GM13977 (cell line): ENCODE measurements at regions not wholly inside any gene's neighbourhood (a gene's known extent, or its start where the extent isn't known, plus 50 kb on each side); places are given as distances from the start of the nearest gene placed in this dataset.
"Not testable (repeated sequence)": the region's sequence is repeated elsewhere in the genome, so short reads cannot be mapped to it uniquely, and the experiment has no call there.

Experiments used
- DNase-seq: peaks from one replicate; pipeline ENCODE4 v3.0.0; 2012; ENCODE audit warnings: low spot score
- in situ Hi-C: fragments of 300-500 bp; cut with MboI; formaldehyde crosslinking; loops from one replicate; pipeline ENCODE4 v1.12.0; 2022; ENCODE audit warnings: low sequenced_read_pairs, low pct_unique_long_range_greater_than_20kb, mixed read lengths, inconsistent platforms; ENCODE audit not compliant: unreplicated experiment
- TF ChIP-seq, protein P1 (sequence below): IDR thresholded peaks from 2 replicates; pipeline ENCODE4 v1.5.1; 2012; ENCODE audit warnings: mild to moderate bottlenecking, control low read depth; ENCODE audit not compliant: insufficient read depth; ENCODE audit errors: extremely low read depth, missing control alignments

DNA sequence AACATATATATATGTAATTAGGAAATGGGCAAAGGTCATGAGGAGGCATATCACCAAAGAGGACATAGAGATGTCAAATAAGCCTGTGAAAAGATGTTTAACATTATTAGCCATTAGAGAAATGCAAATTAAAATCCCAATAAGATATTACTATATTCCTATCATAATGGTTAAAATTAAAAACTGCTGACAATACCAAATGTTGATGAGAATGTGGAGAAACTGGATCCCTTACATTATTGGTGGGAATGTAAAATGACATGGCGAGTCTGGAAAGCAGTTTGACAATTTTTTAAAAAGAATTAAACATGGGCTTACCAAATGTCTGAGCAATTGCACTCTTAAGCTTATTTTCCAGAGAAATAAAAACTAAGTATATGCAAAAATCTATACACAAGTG is 1821.6 kb upstream of the C9orf72 start:
- in situ Hi-C loops, result no loop called here
- TF ChIP-seq, protein P1, sequence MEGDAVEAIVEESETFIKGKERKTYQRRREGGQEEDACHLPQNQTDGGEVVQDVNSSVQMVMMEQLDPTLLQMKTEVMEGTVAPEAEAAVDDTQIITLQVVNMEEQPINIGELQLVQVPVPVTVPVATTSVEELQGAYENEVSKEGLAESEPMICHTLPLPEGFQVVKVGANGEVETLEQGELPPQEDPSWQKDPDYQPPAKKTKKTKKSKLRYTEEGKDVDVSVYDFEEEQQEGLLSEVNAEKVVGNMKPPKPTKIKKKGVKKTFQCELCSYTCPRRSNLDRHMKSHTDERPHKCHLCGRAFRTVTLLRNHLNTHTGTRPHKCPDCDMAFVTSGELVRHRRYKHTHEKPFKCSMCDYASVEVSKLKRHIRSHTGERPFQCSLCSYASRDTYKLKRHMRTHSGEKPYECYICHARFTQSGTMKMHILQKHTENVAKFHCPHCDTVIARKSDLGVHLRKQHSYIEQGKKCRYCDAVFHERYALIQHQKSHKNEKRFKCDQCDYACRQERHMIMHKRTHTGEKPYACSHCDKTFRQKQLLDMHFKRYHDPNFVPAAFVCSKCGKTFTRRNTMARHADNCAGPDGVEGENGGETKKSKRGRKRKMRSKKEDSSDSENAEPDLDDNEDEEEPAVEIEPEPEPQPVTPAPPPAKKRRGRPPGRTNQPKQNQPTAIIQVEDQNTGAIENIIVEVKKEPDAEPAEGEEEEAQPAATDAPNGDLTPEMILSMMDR, result no peak
- DNase-seq, result no peak

DNA sequence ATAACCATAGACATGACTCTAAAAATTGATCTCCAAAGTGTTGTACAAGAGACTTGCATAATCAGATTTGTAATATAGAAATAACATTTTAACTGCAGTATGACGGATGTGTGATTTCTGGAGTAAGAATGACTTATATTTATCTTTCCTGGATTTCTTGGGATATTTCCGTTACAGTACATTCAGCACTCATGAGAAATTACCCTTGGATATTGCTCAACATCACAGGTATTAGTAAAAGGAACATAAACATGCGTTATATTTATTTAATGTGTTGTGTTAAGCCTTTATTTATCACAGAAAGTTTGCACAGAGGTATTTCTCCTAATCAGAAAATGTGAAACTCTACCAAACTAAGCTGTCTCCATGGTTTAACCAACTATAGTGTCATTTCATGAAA is 1823.9 kb upstream of the C9orf72 start:
- no peak for DNase-seq
- TF ChIP-seq, protein P1, result no peak
- in situ Hi-C loops, result no loop called here

DNA sequence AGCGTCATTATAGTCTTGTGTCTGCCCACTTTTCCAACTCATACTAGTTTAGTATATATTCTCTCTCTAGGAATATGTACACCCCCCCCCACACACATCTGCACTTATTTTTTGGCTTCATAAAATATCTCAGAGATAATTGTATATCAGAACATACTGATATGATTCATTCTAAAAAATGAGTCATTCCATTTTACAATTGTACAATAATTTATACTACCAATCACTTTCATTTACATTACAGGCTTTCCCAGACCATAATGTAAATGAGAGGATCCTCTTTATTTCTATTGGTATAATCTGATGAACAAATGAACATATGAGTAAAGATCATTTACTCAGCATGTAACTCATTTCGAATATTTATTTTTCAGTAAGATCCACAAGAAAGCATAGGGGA is 1842.9 kb upstream of the C9orf72 start:
- DNase-seq, result no peak
- TF ChIP-seq, protein P1, result no peak
- in situ Hi-C loops, result no loop called here

DNA sequence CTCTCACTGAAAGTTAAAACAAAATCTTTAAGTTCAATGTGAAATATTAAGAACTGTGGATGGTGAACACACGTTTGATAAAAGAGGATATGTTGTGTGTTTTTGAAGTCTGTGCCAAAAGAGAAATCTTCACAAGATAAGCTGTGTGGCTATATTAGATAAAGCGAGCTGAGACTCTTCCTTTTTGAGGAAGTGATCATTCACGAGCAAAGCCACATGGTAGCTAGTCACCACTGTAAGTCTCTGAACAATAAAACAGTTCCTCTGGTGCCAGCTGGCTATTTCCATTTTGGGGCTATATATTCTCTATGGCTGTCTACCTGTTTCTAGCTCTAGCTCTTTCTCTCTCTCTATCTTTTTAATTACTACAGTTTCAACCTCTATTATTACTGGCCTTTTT is 1849.2 kb upstream of the C9orf72 start:
- in situ Hi-C loops, result no loop called here
- TF ChIP-seq, protein P1, result no peak
- no peak for DNase-seq

DNA sequence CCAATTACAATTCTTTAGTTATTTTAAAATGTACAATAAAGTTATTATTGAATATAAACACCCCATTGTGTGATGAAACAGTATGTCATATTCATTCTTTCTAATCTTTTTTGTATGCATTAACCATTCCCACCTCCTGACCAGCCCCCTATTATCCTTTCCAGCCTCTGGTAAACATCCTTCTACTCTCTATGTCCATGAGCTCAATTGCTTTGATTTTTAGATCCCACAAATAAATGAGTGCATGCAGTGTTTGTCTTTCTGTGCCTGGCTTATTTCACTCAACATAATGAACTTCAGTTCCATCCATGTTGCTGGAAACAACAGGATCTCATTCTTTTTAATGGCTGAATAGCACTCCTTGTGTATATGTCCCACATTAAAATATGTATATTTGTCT is 1858.9 kb upstream of the C9orf72 start:
- TF ChIP-seq, protein P1, result no peak
- in situ Hi-C loops, result no loop called here
- DNase-seq, result no peak

DNA sequence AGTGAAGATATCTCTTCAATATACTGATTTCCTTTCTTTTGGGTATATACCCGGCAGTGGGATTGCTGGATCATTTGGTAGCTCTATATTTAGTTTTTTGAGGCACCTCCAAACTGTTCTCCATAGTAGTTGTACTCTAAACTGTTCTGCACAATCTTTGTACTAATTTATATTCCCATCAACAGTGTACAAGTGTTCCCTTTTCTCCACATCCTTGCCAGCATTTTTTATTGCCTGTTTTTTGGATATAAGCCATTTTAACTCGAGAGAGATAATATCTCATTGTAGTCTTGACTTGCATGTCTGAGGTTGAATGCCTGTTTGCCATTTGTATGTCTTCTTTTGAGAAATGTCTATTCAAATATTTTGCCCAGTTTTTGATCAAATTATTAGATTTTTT is 1859.4 kb upstream of the C9orf72 start:
- in situ Hi-C loops, DNase-seq: not testable (repeated sequence)

DNA sequence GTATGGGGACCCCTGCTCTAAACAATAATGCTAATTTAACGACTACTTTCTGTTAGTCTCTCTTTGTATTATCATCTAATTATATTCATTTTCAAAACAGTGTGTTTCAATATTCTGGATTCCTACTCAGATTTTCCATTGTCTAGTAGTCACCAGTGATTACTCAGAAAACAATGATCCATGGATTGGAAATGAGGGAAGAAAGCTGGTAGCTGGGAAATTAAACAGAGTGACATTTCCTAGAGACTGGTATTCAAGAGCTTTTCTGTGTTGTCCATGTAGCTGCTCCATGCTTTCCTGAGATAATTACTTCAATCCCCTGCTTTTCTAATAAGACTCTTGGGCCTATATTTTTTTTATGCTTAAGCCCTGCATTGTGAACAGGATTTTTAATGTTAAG is 1862.1 kb upstream of the C9orf72 start:
- in situ Hi-C loops, result no loop called here
- no peak for DNase-seq
- TF ChIP-seq, protein P1, result no peak
